Body of pancreas (tissue), 4 donors: ENCODE measurements at regions not wholly inside any gene's neighbourhood (a gene's known extent, or its start where the extent isn't known, plus 50 kb on each side); places are given as distances from the start of the nearest gene placed in this dataset.

ENCODE experiments used
- CTCF ChIP-seq, 7 experiments: fragments of 450-650 bp in 4 of 7; fragments of 200-600 bp in 3 of 7; sonication (generic) in 3 of 7; IDR thresholded peaks; one replicate each; pipeline ENCODE4 v1.5.1; 2016 to 2019; ENCODE audit warnings: antibody characterized with exemption in 7 of 7
- POLR2A ChIP-seq, 3 donors: fragments of 450-650 bp; IDR thresholded peaks; one replicate each; pipeline ENCODE4 v1.6.1; 2016; ENCODE audit warnings: antibody characterized with exemption in 3 of 3, mild to moderate bottlenecking in 2 of 3

DNA sequence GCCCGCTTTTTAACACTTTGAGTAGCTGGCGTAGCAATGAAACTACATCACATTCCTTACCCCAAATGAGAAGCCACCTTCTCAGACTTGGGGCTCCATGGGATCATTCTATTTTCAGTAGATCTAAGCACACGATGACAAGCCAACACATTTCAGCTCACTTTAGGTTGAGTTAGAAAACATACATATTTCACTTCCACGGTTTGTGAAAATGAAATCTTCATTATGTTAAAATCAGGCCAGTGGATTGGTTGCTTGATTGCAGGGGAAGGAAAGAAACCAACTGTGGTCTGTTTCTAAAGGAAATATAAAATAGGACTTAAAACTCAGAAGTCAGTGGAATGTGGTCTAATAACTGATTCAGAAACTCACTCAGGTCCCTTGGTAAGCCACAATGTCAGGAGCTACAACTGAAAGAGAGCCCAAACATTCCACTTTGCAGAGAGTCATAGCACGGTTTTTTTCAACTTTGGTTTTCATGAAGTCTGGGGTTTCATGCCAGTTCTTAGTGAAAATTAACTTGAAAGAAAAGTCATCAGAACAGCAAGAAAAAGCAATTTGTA lies 82.3 kb upstream of the TIAM1 start:
- TF ChIP-seq CTCF (IDR thresholded peaks at IDR 0.05) (no peak), POLR2A (IDR thresholded peaks at IDR 0.05) (no peak)
